HL-60 (cell line): ENCODE measurements at regions not wholly inside any gene's neighbourhood (a gene's known extent, or its start where the extent isn't known, plus 50 kb on each side); places are given as distances from the start of the nearest gene placed in this dataset.

Source experiments
- CTCF ChIP-seq: IDR thresholded peaks from one replicate; pipeline ENCODE4 v1.5.1; 2011; ENCODE audit warnings: low read length, control low read depth, inconsistent platforms; ENCODE audit not compliant: insufficient read depth
- GABPA ChIP-seq: IDR thresholded peaks from 2 replicates; pipeline ENCODE4 v1.6.1; 2012; ENCODE audit warnings: low read depth
- POLR2AphosphoS5 ChIP-seq: IDR thresholded peaks from 2 replicates; pipeline ENCODE4 v1.6.1; 2012; ENCODE audit warnings: low read depth
- REST ChIP-seq: IDR thresholded peaks from 2 replicates; pipeline ENCODE4 v1.6.1; 2012; ENCODE audit warnings: low read depth; ENCODE audit not compliant: insufficient replicate concordance

GRCh38 chr14:57029620-57030253 is 219.5 kb upstream of the OTX2 start:
- no peak for TF ChIP-seq REST
- TF ChIP-seq GABPA: no peak
- TF ChIP-seq CTCF: no peak
- no peak for TF ChIP-seq POLR2AphosphoS5
